OCI-LY7 (cell line): ENCODE measurements at regions not wholly inside any gene's neighbourhood (a gene's known extent, or its start where the extent isn't known, plus 50 kb on each side); places are given as distances from the start of the nearest gene placed in this dataset.

Experiments
- CTCF ChIP-seq: fragments of 200-600 bp; sonication (generic); conservative IDR thresholded peaks from 2 replicates; pipeline ENCODE4 v1.5.1; 2014; ENCODE audit warnings: mild to moderate bottlenecking, antibody characterized with exemption, low read length, moderate library complexity, mixed read lengths
- EZH2phosphoT487 ChIP-seq: fragments of 200-600 bp; sonication (generic); IDR thresholded peaks from 2 replicates; pipeline ENCODE4 v1.6.1; 2018; ENCODE audit warnings: low read depth, borderline replicate concordance, mild to moderate bottlenecking, mixed run types, antibody characterized with exemption, low read length, moderate library complexity, mixed read lengths

- TF ChIP-seq CTCF (no peak), EZH2phosphoT487 (no peak)
Observed at GRCh38 chr6:97689078-97689754, 406.2 kb upstream of the MMS22L start.
